ENCODE measurements at regions not wholly inside any gene's neighbourhood (a gene's known extent, or its start where the extent isn't known, plus 50 kb on each side); places are given as distances from the start of the nearest gene placed in this dataset.
"Not testable (repeated sequence)": the region's sequence is repeated elsewhere in the genome, so short reads cannot be mapped to it uniquely, and the experiment has no call there.

DNA sequence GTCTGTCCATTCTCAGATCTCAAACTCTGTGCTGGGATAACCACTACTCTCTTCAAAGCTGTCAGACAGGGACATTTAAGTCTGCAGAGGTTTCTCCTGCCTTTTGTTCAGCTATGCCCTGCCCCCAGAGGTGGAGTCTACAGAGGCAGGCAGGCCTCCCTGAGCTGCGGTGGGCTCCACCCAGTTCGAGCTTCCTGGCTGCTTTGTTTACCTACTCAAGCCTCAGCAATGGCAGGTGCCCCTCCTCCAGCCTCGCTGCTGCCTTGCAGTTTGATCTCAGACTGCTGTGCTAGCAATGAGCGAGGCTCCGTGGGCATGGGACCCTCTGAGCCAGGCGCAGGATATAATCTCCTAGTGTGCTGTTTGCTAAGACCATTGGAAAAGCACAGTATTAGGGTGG, 53.1 kb upstream of the HUNK start:
- not testable (repeated sequence) for DNase-seq

DNA sequence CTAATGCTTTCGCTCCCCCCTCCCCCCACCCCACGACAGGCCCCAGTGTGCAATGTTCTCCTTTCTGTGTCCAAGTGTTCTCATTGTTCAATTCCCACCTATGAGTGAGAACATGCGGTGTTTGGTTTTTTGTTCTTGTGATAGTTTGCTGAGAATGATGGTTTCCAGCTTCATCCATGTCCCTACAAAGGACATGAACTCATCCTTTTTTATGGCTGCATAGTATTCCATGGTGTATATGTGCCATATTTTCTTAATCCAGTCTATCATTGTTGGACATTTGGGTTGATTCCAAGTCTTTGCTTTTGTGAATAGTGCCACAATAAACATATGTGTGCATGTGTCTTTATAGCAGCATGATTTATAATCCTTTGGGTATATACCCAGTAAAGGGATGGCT, 58.5 kb upstream of the HUNK start:
- not testable (repeated sequence) for DNase-seq

DNA sequence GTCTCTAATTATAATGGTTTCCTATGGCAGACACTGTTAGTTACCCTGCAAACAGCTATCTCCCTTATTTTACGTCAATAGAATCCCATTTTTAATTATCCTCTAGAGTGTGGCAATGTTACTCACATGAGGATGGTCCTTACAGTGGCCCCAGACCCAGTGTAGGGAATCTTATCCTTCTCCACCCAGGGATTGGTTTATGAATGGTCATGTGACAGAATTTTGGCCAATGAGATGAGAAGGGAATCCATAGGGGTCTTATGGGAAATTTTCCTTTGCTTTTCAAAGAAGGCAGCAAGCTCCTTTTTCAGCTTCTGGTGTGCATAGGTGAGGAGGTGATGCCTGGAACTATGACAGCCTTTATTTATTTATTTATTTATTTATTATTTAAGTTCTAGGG, 59.0 kb upstream of the HUNK start:
- no peak for DNase-seq

DNA sequence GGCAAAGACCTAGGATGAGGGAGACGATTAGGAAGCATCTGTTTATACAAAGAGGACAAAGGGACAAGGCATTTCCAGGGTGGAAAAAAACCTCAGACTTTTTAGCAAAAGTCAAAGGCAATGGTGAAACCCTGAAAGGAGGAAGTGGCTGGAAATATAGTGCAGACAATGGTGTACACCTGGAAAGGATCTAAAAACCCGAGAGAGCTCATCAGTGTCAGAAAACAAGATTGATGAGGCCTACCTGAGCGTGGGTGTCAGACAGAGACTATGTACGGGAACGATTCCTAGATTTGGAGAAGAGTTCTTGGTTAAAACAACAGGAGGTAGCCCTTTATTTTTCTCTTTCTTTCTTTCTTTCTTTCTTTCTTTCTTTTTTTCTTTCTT, 68.8 kb upstream of the HUNK start:
- DNase-seq = no peak

DNA sequence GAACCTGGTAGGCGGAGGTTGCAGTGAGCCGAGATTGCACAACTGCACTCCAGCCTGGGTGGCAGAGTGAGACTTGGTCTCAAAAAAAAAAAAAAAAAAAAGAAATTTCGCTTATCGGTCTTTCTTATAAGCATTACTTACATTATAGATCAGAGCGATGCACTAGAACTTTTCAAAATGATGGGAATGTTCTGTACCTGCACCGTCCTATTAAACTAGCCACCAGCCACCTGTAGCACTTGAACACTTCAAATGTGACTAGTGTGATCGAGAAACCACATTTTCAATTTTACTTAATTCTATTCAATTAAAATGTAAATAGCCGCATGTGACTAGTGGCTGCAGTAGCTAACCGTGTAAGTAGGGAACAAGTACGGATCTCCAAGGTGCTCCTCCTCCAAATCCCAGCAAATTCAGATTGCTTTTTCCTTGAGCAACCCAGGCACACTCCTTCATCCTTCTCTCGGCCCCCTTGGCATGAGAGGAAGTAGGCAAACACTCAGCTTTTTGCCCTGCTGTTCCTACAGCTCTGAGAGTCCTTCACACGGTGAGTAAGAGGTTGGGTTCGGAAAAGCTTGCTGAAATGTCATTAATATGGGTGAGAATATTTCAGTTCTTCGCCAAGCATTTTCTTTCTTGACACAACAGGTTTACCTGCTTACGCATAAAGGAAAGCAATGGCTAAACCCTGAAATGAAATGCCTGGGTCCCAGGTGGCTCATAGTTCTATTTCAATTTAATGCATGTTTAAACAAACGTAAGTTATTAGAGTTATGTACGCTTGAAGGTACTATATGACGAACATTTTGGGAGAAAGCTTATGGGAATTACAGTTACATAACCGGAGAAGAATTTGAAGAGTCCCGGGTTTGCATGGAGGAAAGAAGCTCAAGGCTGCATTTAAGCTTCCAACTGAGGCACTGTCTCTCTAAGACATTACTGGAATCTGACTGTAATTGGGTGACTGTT, 69.5 kb upstream of the HUNK start:
- DNase-seq = no peak

DNA sequence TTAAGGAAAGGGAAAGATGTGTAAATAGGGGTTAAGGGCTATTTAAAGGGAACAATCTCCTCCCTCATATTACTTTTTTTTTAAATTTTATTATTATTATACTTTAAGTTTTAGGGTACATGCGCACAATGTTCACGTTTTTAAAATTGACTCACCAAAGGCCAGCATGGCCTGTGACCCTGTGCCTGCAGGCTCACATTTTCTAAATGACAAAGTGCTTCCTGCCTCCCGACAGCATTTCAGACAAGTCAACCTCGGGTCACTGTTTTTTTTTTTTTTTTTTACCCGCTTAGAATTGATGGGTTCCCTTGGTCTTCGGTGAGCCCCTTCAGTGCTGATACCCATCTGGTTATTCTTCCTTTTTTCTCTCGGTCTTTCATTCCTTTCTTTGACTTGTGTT, 70.4 kb upstream of the SCAF4 start:
- DNase-seq = no peak

DNA sequence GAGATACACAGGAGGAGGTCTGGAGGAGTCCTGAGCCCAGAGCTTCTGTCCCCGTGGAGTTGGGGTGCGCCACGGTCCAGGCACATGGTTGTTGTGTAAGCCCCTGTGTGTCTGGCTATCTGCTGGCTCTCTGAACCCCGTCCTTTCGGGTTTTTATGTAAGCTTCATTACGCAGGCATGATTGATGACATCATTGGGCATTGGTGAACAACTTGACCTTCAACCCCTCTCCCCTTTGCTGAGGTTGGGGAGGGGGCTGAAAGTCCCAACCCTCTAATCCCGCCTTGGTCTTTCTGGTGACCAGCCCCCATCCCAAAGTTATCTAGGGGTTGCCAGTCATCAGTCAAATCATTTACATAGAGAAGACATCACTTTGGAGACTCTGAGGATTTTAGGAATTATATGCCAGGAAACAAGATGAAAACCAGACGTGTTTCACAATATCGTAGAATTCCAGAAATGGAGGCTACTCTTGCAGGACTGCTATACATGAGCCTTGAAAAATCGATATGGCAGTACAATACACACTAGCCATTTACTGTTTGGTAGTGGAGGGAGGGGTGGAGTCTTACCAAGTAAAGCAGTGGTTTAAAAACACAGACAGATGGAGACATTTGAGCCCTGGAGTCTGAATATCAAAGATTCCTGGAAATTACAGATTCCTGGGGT, 69.8 kb upstream of the SCAF4 start:
- no peak for DNase-seq

DNA sequence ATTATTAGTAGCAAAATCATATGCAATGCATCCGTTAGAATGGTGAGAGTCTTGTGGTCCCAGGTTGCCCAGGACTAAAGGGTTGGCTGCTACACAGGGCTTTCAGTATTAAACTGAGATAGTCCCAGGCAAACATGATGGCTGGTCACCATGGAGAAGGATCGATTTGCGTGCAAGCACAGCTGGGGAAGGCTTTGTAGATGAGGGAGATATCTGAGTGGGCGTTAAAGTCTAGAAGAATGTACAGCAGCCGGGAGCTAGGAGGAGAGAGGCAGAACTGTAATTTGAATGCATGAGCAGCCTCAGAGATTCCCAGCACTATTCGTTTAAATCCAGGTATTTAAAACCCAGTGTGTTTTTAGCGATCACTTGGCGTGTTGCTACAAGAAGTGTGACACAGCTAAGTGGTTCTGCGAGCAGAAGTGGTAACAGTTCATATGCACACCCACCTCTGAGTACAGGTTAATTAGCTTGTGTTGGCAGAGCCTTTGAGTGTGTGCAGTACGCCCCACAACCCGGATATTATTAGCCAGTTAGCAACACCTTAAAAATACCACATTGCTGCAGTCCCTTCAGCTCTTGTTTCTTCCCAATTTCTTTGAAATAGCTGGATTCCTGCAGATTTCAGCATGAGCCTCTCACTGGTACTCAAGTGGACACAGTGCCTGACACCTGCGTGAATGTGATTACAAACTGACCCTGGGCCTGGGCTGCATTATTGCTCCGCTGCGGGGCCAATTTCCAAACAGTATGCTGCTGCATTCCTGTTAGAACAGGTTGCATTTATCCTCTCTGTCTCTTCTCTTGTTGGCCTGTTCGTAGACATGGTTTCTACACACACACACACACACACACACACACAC, 67.2 kb upstream of the SCAF4 start:
- DNase-seq = no peak

DNA sequence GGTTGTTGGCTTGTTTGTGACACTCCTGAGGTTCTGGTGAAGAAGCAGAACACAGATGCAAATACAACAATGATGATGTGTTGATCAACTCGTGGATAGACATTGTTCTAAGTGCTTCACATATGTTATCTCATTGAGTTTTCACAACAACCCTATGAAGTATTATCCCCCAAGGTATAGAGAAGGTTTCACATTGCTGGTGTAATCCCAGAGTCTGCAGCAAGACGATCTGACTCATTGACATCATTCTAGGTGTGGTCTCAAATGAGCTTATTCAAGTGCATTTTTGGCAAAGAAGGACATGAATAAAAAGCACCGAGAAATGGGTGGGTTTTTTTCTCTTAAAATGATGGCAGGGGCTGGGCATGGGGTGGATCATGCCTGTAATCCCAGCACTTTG, 64.1 kb upstream of the SCAF4 start:
- DNase-seq = no peak

DNA sequence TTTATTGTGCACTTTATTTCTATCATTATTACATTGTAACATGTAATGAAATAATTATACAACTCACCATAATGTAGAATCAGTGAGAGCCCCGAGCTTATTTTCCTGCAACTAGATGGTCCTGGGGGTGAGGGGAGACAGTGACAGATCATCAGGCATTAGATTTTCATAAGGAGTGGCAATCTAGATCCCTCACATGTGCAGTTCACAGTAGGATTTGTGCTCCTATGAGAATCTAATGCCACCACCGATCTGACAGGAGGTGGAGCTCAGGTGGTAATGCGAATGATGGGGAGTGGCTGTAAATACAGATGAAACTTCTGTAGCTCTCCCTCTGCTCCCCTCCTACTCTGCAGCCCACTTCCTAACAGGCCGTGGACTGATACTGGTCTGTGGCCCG, 58.5 kb upstream of the SCAF4 start:
- not testable (repeated sequence) for DNase-seq

DNA sequence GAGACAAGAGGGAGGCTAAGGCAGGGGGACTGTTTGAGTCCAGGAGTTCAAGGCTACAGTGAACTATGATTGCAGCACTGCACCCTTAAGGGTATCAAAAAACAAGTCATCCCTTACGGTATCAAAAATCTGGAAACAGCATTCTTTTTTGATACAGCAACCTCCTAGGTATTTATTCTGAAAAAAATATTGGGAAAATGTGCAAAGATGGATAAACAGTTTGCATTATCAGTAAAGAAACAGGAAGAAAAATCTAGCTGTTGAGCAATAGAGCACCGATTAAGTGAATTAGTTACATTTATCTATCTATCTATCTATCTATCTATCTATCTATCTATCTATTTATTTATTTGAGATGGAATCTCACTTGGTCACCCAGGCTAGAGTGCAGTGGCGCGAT, 56.7 kb upstream of the SCAF4 start:
- DNase-seq = no peak

DNA sequence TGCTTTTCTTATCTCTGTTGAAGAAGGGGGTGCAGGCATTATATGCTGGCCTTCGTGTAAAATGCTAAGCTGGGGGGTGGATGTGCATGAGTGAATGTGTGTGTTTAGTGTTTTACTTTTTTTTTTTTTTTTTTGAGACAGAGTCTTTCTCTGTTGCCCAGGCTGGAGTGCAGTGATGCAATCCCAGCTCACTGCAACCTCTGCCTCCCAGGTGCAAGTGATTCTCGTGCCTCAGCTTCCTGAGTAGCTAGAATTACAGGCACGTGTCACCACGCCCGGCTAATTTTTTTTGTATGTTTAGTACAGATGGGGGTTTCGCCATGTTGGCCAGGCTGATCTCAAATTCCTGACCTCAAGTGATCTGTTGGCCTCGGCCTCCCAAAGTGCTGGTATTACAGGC, 55.8 kb upstream of the SCAF4 start:
- not testable (repeated sequence) for DNase-seq

DNA sequence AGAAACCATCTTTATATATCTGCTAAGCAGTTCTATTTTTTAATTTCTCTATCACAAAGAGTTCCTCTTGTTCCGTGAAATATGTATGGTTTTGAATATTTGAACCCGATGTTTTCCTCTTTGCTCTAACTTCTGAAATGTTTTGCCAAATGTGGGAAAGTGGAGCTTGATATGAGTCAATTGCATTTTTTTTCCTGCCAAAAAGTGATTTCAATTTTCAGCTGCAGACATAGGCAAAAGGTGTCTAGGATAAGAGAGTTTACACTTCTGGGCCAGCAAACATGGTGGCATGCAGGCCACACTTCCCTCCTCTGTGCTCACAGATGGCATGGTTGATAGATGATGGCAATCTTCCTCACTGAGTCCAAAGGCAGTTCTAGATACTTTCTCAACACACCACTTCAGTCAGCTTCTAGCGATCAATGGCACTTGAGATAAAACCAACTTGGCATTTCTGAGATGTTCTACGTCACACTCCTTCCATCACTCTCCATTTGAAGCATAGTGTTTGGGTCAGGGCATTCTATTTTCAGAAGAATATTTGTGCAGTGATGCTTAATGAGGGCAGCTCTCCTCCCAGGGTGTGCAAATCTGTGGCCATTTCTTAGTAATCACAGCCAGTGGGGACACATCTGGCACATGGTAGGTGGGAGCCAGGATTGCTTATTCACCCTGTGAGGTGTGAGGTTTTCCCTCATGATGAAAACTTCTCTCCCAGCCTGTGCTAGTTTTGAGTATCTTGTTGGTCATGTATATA, 54.4 kb upstream of the SCAF4 start:
- DNase-seq = no peak

DNA sequence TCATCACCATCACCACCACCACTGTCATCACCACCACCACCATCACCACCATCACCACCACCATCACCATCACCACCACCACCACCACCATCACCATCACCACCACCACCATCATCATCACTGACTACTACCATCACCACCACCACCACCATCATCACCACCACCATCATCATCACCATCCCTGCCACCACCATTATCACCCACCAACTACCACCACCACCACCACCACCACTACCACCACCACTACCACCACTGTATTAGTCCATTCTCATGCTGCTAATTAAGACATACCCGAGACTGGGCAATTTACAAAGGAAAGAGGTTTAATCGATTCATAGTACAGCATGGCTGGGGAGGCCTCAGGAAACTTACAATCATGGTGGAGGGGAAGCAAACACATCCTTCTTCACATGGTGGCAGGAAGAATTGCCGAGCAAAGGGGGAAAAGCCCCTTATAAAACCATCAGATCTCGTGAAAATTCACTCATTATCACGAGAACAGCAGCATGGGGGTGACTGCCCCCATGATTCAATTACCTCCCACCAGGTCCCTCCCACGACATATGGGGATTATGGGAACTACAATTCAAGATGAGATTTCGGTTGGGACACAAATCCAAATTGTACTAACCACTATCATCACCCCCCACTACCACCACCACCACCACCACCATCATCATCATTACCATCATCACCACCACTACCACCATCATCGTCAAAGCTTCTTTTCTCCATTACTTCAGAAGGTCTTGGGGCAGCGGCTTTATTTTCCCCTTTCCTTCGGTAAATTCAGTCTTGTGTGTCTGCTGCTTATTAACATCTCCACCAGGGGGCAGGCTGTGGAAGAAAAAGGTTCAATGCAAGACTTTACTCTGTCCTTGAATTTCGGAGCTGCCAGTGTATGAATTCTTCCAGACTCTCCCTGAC, 53.6 kb upstream of the SCAF4 start:
- peak; percentile 55 for DNase-seq

DNA sequence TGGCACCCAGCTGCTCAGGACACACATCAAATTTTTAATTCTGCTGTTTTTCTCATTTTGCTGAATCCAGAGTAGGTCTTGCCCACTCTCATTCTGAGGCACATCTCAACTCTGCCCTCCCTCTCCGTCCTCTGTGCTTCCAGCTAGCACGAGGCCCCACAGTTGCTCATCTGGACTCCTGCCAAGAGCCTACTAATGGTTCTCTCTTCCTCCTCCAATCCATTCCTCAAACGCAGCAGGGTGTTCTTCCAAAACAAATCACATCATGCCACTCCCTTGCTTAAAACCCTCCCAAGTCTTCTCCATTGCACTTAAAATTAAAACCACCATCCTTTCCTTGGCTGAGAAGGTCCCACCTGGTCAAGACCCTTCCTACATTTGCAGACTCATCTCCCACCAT, 49.8 kb upstream of the SCAF4 start:
- DNase-seq = no peak

Data from activated CD4-positive, alpha-beta T cell treated with anti-CD3 and anti-CD28 coated beads, Interleukin-2, amount 50 U/mL, for 16 hours (primary cell).